Neuronal stem cell (in vitro differentiated cells): ENCODE measurements at regions not wholly inside any gene's neighbourhood (a gene's known extent, or its start where the extent isn't known, plus 50 kb on each side); places are given as distances from the start of the nearest gene placed in this dataset.

ENCODE experiments used
- DNase-seq: peaks from one replicate; pipeline ENCODE4 v3.0.0-alpha.2; 2013; ENCODE audit warnings: low spot score
- H2AFZ ChIP-seq: one replicate; pipeline ENCODE4 v1.6.1; 2013; ENCODE audit warnings: mild to moderate bottlenecking, low read length, inconsistent platforms
- H2AK5ac ChIP-seq: 2 replicates; pipeline ENCODE4 v1.6.1; 2013; ENCODE audit warnings: low read depth, mild to moderate bottlenecking, inconsistent platforms, low read length, moderate library complexity, mixed read lengths
- H2BK120ac ChIP-seq: 2 replicates; pipeline ENCODE4 v1.6.1; 2013; ENCODE audit warnings: low read depth, mild to moderate bottlenecking, inconsistent platforms, low read length, moderate library complexity, mixed read lengths
- H2BK12ac ChIP-seq: one replicate; pipeline ENCODE4 v1.6.1; 2013; ENCODE audit warnings: low read length, inconsistent platforms
- H2BK15ac ChIP-seq: 2 replicates; pipeline ENCODE4 v1.6.1; 2013; ENCODE audit warnings: mild to moderate bottlenecking, low read length, inconsistent platforms, mixed read lengths
- H2BK5ac ChIP-seq: one replicate; pipeline ENCODE4 v1.6.1; 2013; ENCODE audit warnings: inconsistent platforms, mild to moderate bottlenecking, low read length, moderate library complexity
- H3K14ac ChIP-seq: one replicate; pipeline ENCODE4 v1.6.1; 2013; ENCODE audit warnings: low read length, inconsistent platforms
- H3K18ac ChIP-seq: 2 replicates; pipeline ENCODE4 v1.6.1; 2013; ENCODE audit warnings: low read length, inconsistent platforms
- H3K23ac ChIP-seq: 2 replicates; pipeline ENCODE4 v1.6.1; 2013; ENCODE audit warnings: low read depth, mild to moderate bottlenecking, mixed read lengths, low read length, inconsistent platforms; ENCODE audit not compliant: poor library complexity
- H3K27ac ChIP-seq: replicated peaks from 3 replicates; pipeline ENCODE4 v1.5.1; 2013; ENCODE audit warnings: low read length, inconsistent platforms
- H3K27me3 ChIP-seq, 3 experiments: 2 replicates each; pipeline ENCODE4 v1.6.1; 2013; ENCODE audit warnings: low read length in 3 of 3, mild to moderate bottlenecking in 2 of 3, inconsistent platforms in 1 of 3, low read depth in 1 of 3, mixed read lengths in 1 of 3, moderate library complexity in 1 of 3; ENCODE audit not compliant: control insufficient read depth in 3 of 3, insufficient read depth in 3 of 3
- H3K36me3 ChIP-seq, 2 donors: replicated peaks in 1 of 2; 2 replicates each; pipeline ENCODE4 v1.6.1; 2013; ENCODE audit warnings: low read length in 2 of 2; ENCODE audit not compliant: control insufficient read depth in 2 of 2, insufficient read depth in 2 of 2
- H3K4ac ChIP-seq: 2 replicates; pipeline ENCODE4 v1.6.1; 2013; ENCODE audit warnings: inconsistent platforms, mild to moderate bottlenecking, low read length, moderate library complexity
- H3K4me1 ChIP-seq, 2 donors: 1 replicate in 1 of 2; 2 replicates in 1 of 2; pipeline ENCODE4 v1.6.1; 2013; ENCODE audit warnings: low read length in 2 of 2, low read depth in 1 of 2; ENCODE audit not compliant: control insufficient read depth in 2 of 2, insufficient read depth in 1 of 2
- H3K4me2 ChIP-seq: one replicate; pipeline ENCODE4 v1.6.1; 2013; ENCODE audit warnings: mild to moderate bottlenecking, low read length, inconsistent platforms; ENCODE audit not compliant: insufficient read depth, poor library complexity, severe bottlenecking
- H3K4me3 ChIP-seq, 2 donors: 2 replicates each; pipeline ENCODE4 v1.5.1; 2013; ENCODE audit warnings: low read length in 2 of 2, mild to moderate bottlenecking in 2 of 2, inconsistent platforms in 1 of 2, moderate library complexity in 1 of 2
- H3K79me1 ChIP-seq: one replicate; pipeline ENCODE4 v1.6.1; 2013; ENCODE audit warnings: low read depth, mild to moderate bottlenecking, inconsistent platforms, low read length, moderate library complexity
- H3K9ac ChIP-seq: one replicate; pipeline ENCODE4 v1.6.1; 2013; ENCODE audit warnings: mild to moderate bottlenecking, low read depth, low read length, inconsistent platforms; ENCODE audit not compliant: poor library complexity
- H3K9me3 ChIP-seq, 2 donors: replicated peaks in 1 of 2; 2 replicates each; pipeline versions ENCODE3 to v1.6.1; 2013; ENCODE audit warnings: low read length in 2 of 2, mild to moderate bottlenecking in 2 of 2, inconsistent platforms in 1 of 2, low read depth in 1 of 2, mixed read lengths in 1 of 2, moderate library complexity in 1 of 2; ENCODE audit not compliant: control insufficient read depth in 2 of 2, insufficient read depth in 1 of 2
- H4K8ac ChIP-seq: one replicate; pipeline ENCODE4 v1.6.1; 2013; ENCODE audit warnings: low read depth, mild to moderate bottlenecking, inconsistent platforms, low read length, moderate library complexity
- H4K91ac ChIP-seq: one replicate; pipeline ENCODE4 v1.6.1; 2013; ENCODE audit warnings: low read length, low read depth, mild to moderate bottlenecking, inconsistent platforms; ENCODE audit not compliant: poor library complexity
- WGBS, 2 donors: extraction: QIAGEN DNeasy Blood & Tissue Kit; methylation state at CpG; one replicate each; pipeline ENCODE4 v1.1.7; 2013; ENCODE audit warnings: missing lambda C conversion rate in 2 of 2, mixed read lengths in 1 of 2; ENCODE audit not compliant: insufficient read length in 2 of 2, insufficient replicate concordance in 1 of 2; ENCODE audit errors: extremely low coverage in 2 of 2; 5-methylcytosine and 5-hydroxymethylcytosine counted together

- Histone ChIP-seq H2BK12ac (no peak overlapping the region), H2AFZ (no peak overlapping the region), H2BK5ac (no peak overlapping the region), H2BK15ac (no peak overlapping the region), H3K27ac (no peak overlapping the region), H3K27me3 (no peaks in the 10 kb centered on the region), H2BK120ac (no peak overlapping the region), H3K18ac (no peak overlapping the region), H4K91ac (no peak overlapping the region), H3K4ac (no peak overlapping the region), H3K36me3 (no peaks in the 10 kb centered on the region), H3K14ac (no peak overlapping the region), H4K8ac (no peak overlapping the region), H3K4me3 (no peak overlapping the region), H2AK5ac (no peak overlapping the region), H3K79me1 (no peaks in the 10 kb centered on the region), H3K4me2 (no peak overlapping the region), H3K23ac (no peak overlapping the region), H3K4me1 (no peaks in the 10 kb centered on the region), H3K9me3 (no peaks in the 10 kb centered on the region), H3K9ac (no peak overlapping the region)
- no peak for DNase-seq
- no CpG with 5 or more reads among the region's 5 CpGs for WGBS, 2 donors
Observed at GRCh38 chr20:19008497-19008896, 194.9 kb downstream of the SCP2D1 start.

- Histone ChIP-seq H2AK5ac (no peak overlapping the region), H3K4ac (no peak overlapping the region), H2BK120ac (no peak overlapping the region), H3K4me3 (no peak overlapping the region), H3K4me1 (no peaks in the 10 kb centered on the region), H3K9me3 (no peaks in the 10 kb centered on the region), H3K4me2 (no peak overlapping the region), H3K36me3 (no peaks in the 10 kb centered on the region), H4K8ac (no peak overlapping the region), H3K18ac (no peak overlapping the region), H3K14ac (no peak overlapping the region), H2BK12ac (no peak overlapping the region), H2BK15ac (no peak overlapping the region), H3K23ac (no peak overlapping the region), H3K27ac (no peak overlapping the region), H3K9ac (no peak overlapping the region), H3K79me1 (no peaks in the 10 kb centered on the region), H3K27me3 (no peaks in the 10 kb centered on the region), H2AFZ (no peak overlapping the region), H4K91ac (no peak overlapping the region), H2BK5ac (no peak overlapping the region)
- DNase-seq: no peak
- WGBS, 2 donors: no CpG with 5 or more reads among the region's 4 CpGs
Observed at GRCh38 chr20:19009081-19009688, 195.6 kb downstream of the SCP2D1 start.

GRCh38 chr20:19012676-19013075 is 199.1 kb downstream of the SCP2D1 start:
- Histone ChIP-seq H2BK15ac (no peak overlapping the region), H3K18ac (no peak overlapping the region), H2AFZ (no peak overlapping the region), H3K14ac (no peak overlapping the region), H3K4me3 (no peak overlapping the region), H3K9ac (no peak overlapping the region), H2BK12ac (no peak overlapping the region), H3K4me1 (peaks cover 0 to 10% of the 10 kb centered on the region in 2 donors), H3K27me3 (no peaks in the 10 kb centered on the region), H4K91ac (no peak overlapping the region), H2BK5ac (no peak overlapping the region), H2BK120ac (no peak overlapping the region), H3K23ac (no peak overlapping the region), H3K79me1 (no peaks in the 10 kb centered on the region), H3K27ac (no peak overlapping the region), H4K8ac (no peak overlapping the region), H2AK5ac (no peak overlapping the region), H3K9me3 (no peaks in the 10 kb centered on the region), H3K36me3 (no peaks in the 10 kb centered on the region), H3K4ac (no peak overlapping the region), H3K4me2 (no peak overlapping the region)
- no peak for DNase-seq
- WGBS, 2 donors: no CpG with 5 or more reads among the region's 7 CpGs

GRCh38 chr20:19013907-19014306 is 198.5 kb upstream of the SLC24A3 start:
- no peak overlapping the region for H4K91ac ChIP-seq
- no peak overlapping the region for H3K4me3 ChIP-seq
- no peak for DNase-seq
- WGBS, 2 donors: no CpG with 5 or more reads among the region's 2 CpGs
- H3K9ac ChIP-seq: no peak overlapping the region
- no peaks in the 10 kb centered on the region for H3K79me1 ChIP-seq
- H3K27me3 ChIP-seq: no peaks in the 10 kb centered on the region
- H3K14ac ChIP-seq: no peak overlapping the region
- H2AFZ ChIP-seq: no peak overlapping the region
- peaks cover 0 to 10% of the 10 kb centered on the region in 2 donors for H3K4me1 ChIP-seq
- no peak overlapping the region for H3K4me2 ChIP-seq
- H3K27ac ChIP-seq: no peak overlapping the region
- no peak overlapping the region for H2BK120ac ChIP-seq
- H3K9me3 ChIP-seq: no peaks in the 10 kb centered on the region
- no peak overlapping the region for H3K23ac ChIP-seq
- no peak overlapping the region for H3K18ac ChIP-seq
- H2BK15ac ChIP-seq: no peak overlapping the region
- H2AK5ac ChIP-seq: no peak overlapping the region
- no peak overlapping the region for H2BK5ac ChIP-seq
- no peak overlapping the region for H3K4ac ChIP-seq
- no peak overlapping the region for H4K8ac ChIP-seq
- no peak overlapping the region for H2BK12ac ChIP-seq
- H3K36me3 ChIP-seq: no peaks in the 10 kb centered on the region
